GM21717 (cell line): ENCODE measurements at regions not wholly inside any gene's neighbourhood (a gene's known extent, or its start where the extent isn't known, plus 50 kb on each side); places are given as distances from the start of the nearest gene placed in this dataset.
"Not testable (repeated sequence)": the region's sequence is repeated elsewhere in the genome, so short reads cannot be mapped to it uniquely, and the experiment has no call there.

Experiments used
- ATAC-seq: cut with Tn5 transposase; IDR thresholded peaks from one replicate; pipeline ENCODE4 v1.9.1; 2021; ENCODE audit warnings: mild to moderate bottlenecking, moderate library complexity; ENCODE audit not compliant: unreplicated experiment

DNA sequence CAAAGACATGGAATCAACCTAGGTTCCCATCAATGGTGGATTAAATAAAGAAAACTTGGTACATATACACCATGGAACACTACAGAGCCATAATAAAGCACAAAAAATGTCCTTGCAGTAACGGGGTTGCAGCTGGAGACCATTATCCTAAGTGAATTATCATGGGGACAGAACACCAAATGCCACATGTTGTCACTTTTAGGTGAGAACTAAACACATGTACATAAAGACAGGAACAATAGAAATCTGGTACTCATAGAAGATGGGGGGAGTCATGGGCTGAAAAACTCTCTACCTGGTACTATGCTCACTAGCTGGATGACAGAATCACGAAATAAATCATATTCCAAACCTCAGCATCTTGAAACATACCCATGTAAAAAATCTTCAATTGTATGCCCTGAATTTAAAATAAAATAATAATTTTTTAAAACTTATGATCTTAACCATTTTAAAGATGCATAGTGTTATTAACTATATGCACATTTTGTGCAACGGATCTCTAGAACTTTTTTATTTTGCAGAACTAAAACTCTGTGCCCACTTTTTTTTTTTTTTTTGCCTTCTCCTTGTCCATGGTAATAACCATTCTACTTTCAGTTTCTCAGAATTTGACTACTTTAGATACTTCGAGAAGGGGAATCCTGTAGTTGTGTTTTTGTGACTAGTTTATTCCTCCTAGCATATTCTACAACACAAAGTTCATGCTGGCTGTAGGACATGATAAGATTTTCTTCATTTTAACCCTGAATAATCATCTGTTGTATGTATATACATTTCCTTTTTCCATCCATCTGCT is 1081.6 kb upstream of the ACO1 start:
- ATAC-seq = peak; percentile 87

DNA sequence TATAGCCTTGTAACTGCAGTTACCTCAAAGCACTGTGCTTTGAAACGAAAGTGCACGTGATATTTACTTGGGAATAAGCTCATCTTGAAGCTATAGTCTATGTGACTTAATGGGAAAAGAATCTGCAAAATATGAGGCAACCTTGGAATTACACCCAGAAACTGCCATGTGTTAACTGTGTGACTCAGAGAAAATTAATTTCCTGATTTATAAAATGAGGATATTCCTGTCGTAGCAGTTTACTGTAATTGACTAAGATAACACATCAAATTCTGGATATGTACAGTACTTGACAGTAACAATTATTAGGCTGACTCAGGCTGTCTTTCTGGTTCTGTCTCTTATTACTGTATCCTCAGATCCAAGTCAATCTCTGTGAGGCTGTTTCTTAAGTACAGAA is 1079.9 kb upstream of the ACO1 start:
- no peak for ATAC-seq

DNA sequence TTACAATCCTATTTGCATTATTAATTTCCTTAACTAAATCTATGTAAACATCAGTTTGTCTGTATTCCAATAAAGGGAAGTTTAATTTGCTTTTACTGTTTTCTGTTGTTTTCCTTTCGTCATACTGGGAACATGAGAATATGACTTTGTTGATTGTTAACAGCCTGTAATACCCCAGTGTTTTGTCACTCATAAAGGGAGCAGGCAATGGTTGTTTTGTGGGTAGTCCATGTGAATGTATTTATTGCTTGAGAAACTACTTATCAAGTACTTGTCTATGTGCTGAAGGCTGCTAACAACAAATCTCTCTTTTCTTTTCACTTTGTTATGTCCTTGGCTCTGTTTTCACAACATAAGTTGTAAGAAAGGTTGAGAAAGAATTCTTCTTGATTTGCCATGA is 1070.2 kb upstream of the ACO1 start:
- ATAC-seq = no peak

DNA sequence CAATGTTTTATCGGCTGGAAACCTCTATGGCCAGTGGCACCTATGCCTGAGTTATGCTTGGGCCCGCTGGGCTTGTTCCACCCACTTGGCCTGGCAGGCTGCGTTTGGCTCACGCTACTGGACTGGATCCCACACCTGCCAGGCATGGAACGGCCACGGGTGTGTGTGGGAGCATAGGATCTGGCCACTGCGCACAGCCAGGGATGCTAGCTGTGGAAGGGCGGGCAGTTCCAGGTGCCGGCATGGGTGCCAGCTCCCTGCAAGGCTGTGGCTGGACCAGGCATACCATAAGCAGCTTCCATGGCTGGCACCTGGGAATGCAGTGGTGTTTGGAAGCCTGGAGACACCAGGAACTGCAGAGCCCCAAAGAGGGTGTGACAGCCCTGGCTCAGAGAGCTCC is 1063.9 kb upstream of the ACO1 start:
- ATAC-seq = no peak

DNA sequence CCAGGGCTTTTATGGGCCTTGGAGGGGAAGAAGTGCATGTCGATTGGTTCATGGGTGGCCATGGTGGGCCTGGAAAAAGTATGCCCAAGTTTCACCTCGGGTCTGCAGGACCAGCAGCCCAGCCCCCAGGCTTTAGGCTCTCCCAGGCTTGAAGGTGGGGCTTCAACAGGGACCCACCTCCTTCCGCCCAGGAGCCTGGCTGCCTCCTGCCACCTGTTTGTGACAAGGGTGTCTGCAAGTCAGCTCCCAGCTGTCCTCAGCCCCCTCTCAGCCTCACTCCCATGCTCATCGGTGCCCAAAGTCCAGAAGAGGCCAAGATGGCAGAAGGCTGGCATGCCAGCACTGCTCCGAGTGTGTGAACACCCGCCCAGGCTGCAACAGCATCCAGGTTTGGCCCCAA is 1063.2 kb upstream of the ACO1 start:
- ATAC-seq = no peak

DNA sequence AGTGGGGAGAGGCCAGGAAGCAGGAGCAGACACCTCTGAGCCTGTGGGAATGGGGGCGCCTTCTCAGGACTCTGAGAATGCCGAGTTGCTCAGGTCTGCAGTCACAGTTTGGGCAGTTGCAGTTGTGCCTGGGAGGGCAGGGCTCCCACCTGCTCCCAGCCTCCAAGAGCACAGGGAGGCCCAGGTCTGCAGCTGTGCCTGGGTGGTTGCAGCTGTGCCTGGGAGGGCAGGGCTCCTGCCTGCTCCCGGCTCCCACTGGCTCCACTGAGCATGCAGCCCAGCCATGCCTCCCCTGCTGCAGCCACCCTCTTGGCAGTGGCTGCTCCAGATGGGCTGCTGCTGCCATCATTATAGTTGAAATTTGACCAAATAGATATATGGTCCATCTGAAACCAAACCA is 1062.8 kb upstream of the ACO1 start:
- no peak for ATAC-seq

DNA sequence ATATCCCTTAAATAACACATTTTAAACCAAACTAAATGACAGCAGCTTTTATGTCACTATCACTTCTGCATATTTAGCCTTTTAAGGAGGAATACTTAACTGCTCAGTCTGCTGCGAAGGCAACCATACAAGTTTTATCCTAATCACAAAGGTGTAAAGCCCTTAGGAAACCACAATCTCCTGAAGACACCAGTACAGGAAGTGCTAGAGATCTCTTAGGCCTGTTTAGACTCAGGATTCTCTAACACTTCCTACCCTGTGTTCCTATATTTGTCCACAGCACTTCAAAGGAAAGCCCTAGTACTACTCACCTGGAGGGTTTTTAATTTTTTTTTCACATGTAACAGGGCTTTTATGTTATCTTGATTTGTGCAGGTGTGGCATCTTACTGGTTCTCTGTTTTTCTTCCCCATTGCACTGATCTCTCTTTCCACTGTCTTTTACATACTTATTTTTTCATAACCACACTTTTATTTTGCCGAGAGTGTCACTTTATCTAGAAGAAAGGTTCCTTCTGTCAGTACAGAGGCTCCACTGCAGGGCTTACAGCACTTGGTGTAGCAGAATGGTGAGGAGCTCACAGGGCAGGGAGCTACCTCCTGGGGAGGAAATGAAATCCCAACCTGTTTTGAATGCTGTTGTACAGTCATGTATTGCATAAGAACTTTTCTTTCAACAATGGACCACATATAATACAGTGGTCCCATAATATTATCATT is 1060.6 kb upstream of the ACO1 start:
- peak; percentile 61 for ATAC-seq

DNA sequence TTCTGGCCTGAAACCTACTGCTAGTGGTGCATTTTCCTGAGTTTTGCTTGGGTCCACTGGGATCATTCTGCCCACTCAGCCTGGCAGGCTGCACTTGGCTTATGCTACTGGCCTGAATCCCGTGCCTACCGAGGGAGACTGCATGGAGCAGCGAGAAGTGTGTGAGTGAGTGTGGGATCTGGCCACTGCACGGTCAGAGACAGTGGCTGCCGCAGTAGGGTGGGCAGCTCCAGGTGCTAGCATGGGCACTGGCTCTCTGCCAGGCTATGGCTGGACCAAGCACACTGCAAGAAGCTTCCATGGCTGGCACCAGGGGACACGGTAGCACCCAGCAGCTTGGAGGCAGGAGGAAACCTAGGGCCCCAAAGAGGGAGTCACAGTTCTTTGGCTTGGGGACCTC is 1058.7 kb upstream of the ACO1 start:
- ATAC-seq = no peak

DNA sequence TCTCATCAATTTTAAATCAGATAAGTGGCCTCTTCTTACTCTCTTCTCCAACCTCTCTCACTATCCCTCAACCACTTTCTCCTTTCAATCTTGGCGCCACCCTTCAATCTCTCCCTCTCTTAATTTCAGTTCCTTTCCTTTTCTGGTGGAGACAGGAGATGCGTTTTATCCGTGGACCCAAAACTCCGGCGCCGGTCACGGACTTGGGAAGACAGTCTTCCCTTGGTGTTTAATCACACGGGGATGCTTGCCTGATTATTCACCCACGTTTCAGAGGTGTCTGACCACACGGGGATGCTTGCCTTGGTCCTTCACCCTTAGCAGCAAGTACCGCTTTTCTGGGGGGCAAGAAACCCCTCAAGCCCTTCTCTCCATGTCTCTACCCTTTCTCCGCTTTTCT is 1057.6 kb upstream of the ACO1 start:
- ATAC-seq = not testable (repeated sequence)

DNA sequence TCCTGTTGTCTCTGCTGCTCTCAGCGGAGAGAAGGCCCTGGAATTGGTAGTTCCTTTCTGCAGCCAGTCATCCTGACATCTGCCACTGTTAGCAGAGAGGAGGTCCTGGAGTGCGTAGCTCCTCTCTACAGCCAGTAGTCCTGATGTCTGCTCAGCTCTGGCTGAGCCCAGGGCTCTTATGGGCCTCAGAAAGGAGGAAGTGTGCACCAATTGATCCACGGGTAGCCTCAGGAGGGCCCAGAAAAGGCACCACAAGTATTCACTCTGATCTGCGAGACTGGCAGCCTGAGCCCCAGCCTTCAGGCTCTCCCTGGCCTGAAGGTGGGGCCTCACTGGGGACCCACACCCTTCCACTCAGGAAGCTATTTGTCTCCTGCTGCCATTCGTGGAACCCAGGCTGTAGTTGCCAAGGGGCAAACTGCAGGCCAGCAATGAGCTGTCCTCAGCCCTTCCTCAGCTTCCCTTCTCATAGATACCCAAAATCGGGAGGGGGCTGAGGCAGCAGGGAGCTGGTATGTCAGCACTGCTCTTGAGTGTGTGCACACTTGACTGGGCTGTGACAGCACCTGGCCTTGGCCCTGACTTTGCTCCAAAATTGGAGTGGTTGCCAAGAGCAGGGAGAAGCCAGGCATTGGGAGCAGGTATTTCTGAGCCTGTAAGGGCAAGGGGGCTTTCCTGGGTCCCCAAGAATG is 1049.5 kb upstream of the ACO1 start:
- ATAC-seq = no peak

DNA sequence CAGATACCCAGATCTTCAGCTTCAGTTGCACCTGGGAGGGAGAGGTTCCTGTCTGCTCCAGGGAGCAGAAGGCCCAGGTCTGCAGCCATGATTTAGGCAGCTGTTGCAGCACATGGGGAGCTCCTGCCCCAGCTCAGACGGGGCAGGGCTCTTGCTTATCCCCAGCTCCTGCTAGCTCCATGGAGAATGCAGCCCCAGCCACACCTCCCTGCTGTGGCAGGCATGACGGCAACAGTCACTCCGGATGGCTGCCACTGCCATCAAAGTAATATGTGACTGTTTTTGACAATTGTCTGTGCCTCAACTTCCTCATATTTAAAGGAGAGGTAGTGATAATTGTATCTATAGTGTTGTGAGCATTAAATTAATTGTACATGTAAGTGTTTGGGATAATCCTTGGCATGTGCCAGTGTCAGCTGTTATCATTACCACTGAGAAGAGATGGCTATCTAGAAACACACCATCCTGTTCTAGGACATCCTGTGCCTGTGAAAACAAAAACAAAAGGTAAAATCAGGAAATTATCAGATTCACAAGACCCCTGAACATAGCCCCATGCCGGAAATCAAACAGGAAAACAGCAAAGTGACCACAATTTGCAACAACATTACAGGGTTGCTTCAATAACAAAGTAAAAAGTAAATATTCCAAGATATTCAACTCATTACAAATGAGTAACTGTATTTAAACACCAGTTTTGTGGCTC is 1048.8 kb upstream of the ACO1 start:
- no peak for ATAC-seq

DNA sequence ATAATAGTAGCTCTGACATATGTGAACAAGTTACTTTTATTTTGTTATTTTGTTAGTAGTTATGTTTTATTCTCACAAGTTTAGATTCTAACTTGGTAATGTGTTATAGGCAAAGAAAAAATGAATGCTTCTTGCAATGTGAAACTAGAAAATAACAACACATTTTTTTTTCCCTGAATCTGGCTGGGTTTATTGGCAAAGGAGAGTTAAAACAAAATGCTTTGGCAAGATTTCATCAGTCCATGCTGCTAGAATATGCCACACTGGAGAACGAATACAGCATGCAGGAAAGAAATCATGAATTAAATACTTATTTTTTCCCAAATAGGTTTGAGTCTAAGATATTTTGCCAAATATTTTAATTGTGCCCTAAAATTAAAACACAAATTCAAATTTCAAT is 1048.1 kb upstream of the ACO1 start:
- no peak for ATAC-seq

DNA sequence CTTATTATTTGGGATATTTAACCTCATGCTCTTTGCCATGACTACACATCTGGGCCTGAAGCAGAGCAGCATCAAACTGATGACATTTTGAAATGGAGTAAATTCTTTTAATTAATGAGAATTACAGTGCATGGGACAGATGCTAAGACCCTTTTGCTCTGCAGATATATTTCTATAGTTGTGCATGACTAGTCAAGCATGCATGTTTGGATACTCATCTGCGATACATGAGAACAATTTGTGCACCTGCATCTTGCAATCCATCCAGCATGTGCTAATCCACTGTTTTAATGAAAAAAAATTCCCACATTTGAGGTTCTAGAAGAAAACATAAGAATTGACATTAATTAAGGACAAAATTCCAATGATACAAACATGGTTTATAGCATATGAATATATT is 1047.6 kb upstream of the ACO1 start:
- ATAC-seq = no peak

DNA sequence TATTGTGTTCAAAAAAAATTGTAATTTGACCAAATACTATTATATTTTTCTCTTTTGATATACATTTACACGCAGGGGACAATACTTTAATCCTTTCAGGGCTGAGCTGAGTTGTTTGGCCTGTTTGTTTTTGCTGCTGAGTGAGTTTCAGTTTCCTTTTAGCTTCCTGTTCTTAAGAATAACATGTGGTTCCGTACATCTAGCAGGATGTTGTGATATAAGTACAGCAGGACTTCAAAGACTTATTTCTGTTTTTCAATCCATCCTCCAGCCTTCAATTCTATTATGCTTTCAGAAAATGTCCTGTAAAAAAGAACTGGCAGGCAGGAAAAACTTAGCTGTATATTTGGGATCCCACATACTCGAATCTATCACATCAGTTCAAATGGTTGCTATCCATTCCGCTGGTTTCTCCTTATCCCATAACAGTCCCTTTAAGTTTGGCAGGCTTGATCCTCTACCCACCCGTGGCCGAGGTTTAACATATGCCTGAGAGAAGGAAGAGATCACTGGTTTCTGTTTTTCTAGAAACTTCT is 1037.3 kb upstream of the ACO1 start:
- ATAC-seq = peak; percentile 99

DNA sequence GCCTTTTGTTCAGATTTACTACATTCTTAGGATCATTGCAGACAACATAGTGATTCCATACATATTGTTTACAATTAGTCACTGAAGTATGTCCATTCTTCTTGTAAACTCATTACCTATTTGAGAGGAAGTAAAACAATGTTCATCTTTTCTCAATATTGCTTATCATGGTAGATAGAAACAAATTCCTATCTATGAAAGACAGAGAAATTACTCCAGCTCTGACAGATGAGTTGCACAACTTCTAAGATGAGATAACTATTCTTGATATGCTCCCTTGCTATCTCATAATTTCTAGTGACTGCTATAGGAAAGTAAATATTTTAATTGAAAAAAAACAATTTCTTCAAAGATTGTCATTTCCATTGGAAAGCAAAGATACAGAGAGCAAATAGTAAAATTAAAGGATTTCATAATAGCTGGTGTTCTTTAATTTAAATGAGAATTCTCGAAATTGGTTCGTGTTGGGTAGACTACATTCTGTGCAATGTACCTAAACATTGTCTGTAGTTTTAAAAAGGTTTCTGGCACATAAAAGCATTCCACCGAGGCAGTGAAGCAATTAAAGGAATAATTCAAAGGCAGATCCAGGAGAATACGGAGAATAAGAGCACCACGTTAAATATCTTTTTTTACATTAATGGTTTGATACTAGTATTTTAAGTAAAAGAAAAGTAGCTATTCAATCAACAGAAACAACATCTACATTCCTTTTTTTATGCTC is 1029.1 kb upstream of the ACO1 start:
- no peak for ATAC-seq

DNA sequence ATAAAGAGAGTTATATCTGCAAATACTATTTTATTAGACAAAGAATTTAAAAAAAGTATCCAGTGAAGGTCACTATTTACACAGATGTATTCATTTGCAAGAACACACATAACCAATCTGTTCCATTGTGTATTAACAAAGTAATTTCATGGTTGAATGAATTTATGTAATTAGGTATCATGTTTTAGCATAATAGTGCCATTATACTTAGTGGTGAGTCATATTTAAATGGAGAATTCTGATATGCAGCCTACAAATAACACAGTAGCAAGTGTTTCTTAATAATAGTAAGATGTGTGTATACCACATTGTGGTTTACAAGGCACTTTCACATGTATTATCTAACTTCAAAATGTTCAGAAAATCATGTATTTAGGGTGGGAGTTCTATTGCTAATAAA is 1028.5 kb upstream of the ACO1 start:
- ATAC-seq = no peak

DNA sequence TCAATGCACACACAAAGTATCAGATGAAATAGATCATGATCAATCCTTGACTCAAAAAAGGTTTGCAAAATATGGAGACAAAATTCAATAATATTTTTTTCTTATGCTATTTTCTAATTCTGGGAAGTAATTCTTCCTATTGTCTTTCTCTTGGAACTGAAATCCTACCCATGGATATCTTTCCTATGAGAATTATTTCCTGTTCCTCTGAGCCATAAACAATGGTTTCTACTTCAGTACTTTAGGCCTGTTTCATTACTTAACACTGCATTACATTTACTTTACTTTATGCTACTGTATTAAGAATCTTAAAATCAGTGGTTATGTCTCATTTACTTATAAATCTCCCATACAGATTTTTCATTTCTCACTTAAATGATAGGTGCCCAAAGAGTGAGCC is 1025.4 kb upstream of the ACO1 start:
- ATAC-seq = no peak

DNA sequence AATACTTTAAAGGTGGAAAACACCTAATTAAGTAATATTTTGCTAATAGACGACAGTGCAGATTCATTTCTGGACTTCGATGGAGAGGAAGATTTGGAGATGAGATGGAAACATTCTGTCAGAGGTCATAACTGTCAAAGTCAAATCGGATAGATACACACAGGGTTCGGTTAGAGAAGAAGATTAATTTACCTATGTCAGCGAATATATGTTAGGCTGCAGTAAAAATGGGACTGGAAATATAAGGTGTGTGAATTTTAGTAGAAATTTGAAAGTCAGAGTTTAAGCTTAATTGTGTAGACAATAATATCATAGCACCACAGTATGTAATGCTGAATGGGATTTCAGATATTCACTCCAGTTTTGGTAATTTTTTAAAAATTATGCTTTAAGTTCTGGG is 1020.3 kb upstream of the ACO1 start:
- ATAC-seq = no peak

DNA sequence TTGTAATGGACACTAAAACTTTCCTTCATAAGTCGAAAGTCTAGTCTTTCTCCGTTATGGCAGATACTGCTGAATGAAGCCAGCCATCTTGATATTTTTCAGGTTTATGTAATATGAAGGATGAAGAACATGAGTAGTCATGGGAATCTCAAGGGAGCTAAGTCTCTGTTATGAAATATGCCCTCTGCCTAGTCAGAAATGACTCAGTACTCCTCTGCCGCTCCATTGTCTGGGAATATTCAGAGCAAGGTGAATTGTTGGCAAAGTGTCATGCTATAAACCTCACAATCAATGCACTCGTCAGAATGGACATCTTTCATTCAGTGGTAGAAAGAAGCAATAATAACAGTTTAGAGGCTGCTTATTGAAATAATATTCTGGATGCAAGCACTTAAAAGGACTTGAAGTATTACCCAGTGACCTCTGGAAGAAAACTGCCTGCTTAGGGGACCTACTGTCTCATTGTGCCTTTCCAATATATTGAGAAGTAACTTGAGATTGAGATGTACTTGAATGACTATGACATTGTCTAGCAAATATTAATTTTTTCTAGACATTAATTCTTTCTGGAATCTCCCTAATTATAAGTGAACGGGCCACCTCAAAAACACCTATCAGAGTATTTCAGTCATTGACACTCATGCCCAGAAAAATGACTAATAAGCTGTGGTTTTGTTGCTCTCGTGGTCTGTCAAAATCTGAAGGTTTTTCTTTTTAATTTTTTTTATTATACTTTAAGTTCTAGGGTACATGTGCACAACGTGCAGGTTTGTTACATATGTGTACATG is 1011.5 kb upstream of the ACO1 start:
- ATAC-seq = no peak

DNA sequence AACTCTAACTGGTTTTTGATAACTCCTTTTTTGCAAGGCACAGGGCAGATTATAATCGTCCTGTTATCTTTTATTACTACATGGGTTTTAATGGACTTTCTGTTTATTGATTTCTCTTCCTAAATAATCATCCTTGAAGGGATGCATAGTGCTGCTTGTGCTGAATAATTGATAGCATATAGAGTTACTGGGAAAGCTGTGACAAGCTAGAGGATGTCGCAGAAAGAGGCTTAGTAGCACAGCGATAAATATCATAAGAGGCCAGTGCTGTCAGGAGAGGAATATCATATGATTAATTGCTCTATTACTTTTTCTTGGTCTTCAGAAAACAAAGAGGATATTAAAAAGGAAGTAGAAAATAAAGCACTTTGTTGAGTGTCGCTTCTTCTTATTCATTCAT is 1007.1 kb upstream of the ACO1 start:
- ATAC-seq = no peak
